IMR-90 (cell line): ENCODE measurements at regions not wholly inside any gene's neighbourhood (a gene's known extent, or its start where the extent isn't known, plus 50 kb on each side); places are given as distances from the start of the nearest gene placed in this dataset.

Experiments
- BHLHE40 ChIP-seq: fragments of 150-350 bp; IDR thresholded peaks from 2 replicates; pipeline ENCODE4 v1.6.1; 2016; ENCODE audit warnings: mild to moderate bottlenecking, low read depth, low read length
- CEBPB ChIP-seq: IDR thresholded peaks from 2 replicates; pipeline ENCODE4 v1.6.1; 2012; ENCODE audit warnings: low read depth, low read length, improper control_type of control experiment
- FOS ChIP-seq: fragments of 150-350 bp; IDR thresholded peaks from 2 replicates; pipeline ENCODE4 v1.6.1; 2016; ENCODE audit warnings: low read depth, low read length
- MAFK ChIP-seq: IDR thresholded peaks from 2 replicates; pipeline ENCODE4 v1.6.1; 2012; ENCODE audit warnings: low read depth, low read length, improper control_type of control experiment
- POLR2A ChIP-seq: IDR thresholded peaks from 2 replicates; pipeline ENCODE4 v1.6.1; 2012; ENCODE audit warnings: mild to moderate bottlenecking, low read depth, low read length
- RAD21 ChIP-seq: IDR thresholded peaks from 2 replicates; pipeline ENCODE4 v1.6.1; 2012; ENCODE audit warnings: low read length, improper control_type of control experiment
- TF ChIP-seq, protein P1 (sequence below): conservative IDR thresholded peaks from 2 replicates; pipeline ENCODE4 v1.5.1; 2012; ENCODE audit warnings: mild to moderate bottlenecking, low read depth, low read length, improper control_type of control experiment
- TF ChIP-seq, protein P2 (sequence below): fragments of 150-350 bp; IDR thresholded peaks from 2 replicates; pipeline ENCODE4 v1.6.1; 2016; ENCODE audit warnings: low read depth, mild to moderate bottlenecking, low read length, moderate library complexity, borderline replicate concordance
- TF ChIP-seq, protein P3 (sequence below): fragments of 150-350 bp; IDR thresholded peaks from 2 replicates; pipeline ENCODE4 v1.6.1; 2017; ENCODE audit warnings: mild to moderate bottlenecking, antibody characterized with exemption, low read length, low read depth

DNA sequence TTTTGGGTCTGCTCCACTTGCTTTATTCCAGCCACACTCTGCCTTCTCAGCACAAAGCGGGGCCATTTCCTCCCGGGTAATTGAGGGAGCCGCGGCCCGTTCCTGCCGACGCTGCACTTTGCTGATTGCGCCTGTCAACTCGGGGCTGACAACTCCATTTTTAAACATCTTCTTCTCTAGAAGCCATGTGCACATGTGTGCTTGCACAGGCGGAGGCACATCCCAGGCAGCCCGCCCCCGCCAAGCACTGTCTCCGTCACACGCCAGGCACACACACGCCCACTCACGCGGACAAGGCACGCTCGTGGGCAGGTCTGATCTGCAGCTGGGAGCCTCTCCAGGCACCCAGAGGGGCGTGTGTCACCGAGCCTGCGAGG lies 63.2 kb downstream of the ENGASE start:
- TF ChIP-seq, protein P1, sequence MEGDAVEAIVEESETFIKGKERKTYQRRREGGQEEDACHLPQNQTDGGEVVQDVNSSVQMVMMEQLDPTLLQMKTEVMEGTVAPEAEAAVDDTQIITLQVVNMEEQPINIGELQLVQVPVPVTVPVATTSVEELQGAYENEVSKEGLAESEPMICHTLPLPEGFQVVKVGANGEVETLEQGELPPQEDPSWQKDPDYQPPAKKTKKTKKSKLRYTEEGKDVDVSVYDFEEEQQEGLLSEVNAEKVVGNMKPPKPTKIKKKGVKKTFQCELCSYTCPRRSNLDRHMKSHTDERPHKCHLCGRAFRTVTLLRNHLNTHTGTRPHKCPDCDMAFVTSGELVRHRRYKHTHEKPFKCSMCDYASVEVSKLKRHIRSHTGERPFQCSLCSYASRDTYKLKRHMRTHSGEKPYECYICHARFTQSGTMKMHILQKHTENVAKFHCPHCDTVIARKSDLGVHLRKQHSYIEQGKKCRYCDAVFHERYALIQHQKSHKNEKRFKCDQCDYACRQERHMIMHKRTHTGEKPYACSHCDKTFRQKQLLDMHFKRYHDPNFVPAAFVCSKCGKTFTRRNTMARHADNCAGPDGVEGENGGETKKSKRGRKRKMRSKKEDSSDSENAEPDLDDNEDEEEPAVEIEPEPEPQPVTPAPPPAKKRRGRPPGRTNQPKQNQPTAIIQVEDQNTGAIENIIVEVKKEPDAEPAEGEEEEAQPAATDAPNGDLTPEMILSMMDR: no peak
- TF ChIP-seq BHLHE40: no peak
- TF ChIP-seq FOS: no peak
- no peak for TF ChIP-seq POLR2A
- TF ChIP-seq, protein P2, sequence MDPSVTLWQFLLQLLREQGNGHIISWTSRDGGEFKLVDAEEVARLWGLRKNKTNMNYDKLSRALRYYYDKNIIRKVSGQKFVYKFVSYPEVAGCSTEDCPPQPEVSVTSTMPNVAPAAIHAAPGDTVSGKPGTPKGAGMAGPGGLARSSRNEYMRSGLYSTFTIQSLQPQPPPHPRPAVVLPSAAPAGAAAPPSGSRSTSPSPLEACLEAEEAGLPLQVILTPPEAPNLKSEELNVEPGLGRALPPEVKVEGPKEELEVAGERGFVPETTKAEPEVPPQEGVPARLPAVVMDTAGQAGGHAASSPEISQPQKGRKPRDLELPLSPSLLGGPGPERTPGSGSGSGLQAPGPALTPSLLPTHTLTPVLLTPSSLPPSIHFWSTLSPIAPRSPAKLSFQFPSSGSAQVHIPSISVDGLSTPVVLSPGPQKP: no peak
- TF ChIP-seq RAD21: no peak
- TF ChIP-seq MAFK: no peak
- TF ChIP-seq CEBPB: no peak
- TF ChIP-seq, protein P3, sequence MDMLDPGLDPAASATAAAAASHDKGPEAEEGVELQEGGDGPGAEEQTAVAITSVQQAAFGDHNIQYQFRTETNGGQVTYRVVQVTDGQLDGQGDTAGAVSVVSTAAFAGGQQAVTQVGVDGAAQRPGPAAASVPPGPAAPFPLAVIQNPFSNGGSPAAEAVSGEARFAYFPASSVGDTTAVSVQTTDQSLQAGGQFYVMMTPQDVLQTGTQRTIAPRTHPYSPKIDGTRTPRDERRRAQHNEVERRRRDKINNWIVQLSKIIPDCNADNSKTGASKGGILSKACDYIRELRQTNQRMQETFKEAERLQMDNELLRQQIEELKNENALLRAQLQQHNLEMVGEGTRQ: no peak
